GM06990 (cell line): ENCODE measurements at regions not wholly inside any gene's neighbourhood (a gene's known extent, or its start where the extent isn't known, plus 50 kb on each side); places are given as distances from the start of the nearest gene placed in this dataset.

Experiments
- DNase-seq: peaks from one replicate; pipeline ENCODE4 v3.0.0-alpha.2; 2011; ENCODE audit not compliant: insufficient read length; ENCODE audit errors: extremely low read depth
- H3K27me3 ChIP-seq: replicated peaks from 2 replicates; pipeline ENCODE4 v1.6.0; 2011; ENCODE audit warnings: low read length; ENCODE audit not compliant: control insufficient read depth, insufficient read depth
- H3K36me3 ChIP-seq: 2 replicates; pipeline ENCODE4 v1.5.1; 2011; ENCODE audit warnings: low read length; ENCODE audit not compliant: control insufficient read depth, insufficient read depth
- H3K4me3 ChIP-seq: replicated peaks from 2 replicates; pipeline ENCODE4 v1.5.1; 2011; ENCODE audit warnings: low read depth, mild to moderate bottlenecking, control low read depth, low read length
- CTCF ChIP-seq: IDR thresholded peaks from 2 replicates; pipeline ENCODE4 v1.5.1; 2011; ENCODE audit warnings: low read length, control low read depth, mild to moderate bottlenecking, inconsistent platforms; ENCODE audit not compliant: insufficient read depth, poor library complexity, severe bottlenecking

DNA sequence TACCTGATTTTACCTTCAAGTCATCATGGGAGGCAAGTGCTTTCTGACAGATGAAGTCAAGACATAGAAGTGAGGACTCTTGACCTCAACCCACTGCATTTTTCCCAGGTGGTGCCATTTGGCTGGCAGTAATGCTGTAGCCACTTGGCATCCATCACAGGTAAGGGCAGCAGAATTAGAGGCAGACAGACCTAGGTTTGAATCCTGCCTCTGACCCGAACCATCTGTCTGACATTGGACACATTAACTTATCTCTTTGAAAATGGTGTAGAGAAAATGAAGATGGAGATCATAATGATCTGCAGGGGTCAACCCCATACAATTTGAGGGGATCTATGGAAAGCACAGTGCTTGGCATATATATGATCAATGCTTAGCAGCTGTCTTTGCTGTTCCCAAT, 505.5 kb downstream of the NPIPA7 start:
- DNase-seq, result no peak
- Histone ChIP-seq H3K4me3 (no peak overlapping the region), H3K36me3 (no peaks in the 10 kb centered on the region), H3K27me3 (no peaks in the 10 kb centered on the region; the same call in 1 of the 2 replicates)
- TF ChIP-seq CTCF, result no peak

GRCh38 chr16:16887193-16887592, 508.3 kb downstream of the NPIPA7 start:
- H3K4me3 ChIP-seq, result no peak overlapping the region
- H3K27me3 ChIP-seq, result no peaks in the 10 kb centered on the region; the same call in 1 of the 2 replicates
- DNase-seq, result no peak
- H3K36me3 ChIP-seq, result no peaks in the 10 kb centered on the region
- TF ChIP-seq CTCF, result no peak

GRCh38 chr16:16890964-16891363, 512.0 kb downstream of the NPIPA7 start:
- DNase-seq, result no peak
- H3K27me3 ChIP-seq, result no peaks in the 10 kb centered on the region
- H3K4me3 ChIP-seq, result no peak overlapping the region
- TF ChIP-seq CTCF, result no peak
- H3K36me3 ChIP-seq, result no peaks in the 10 kb centered on the region

- Histone ChIP-seq H3K27me3 (no peaks in the 10 kb centered on the region), H3K36me3 (no peaks in the 10 kb centered on the region), H3K4me3 (no peak overlapping the region)
- DNase-seq, result no peak
- TF ChIP-seq CTCF, result no peak
These were observed 525.7 kb downstream of the NPIPA7 start for GRCh38 chr16:16904601-16905000.

GRCh38 chr16:16905850-16906249, 526.9 kb downstream of the NPIPA7 start:
- H3K4me3 ChIP-seq, result no peak overlapping the region
- no peak for DNase-seq
- no peak for TF ChIP-seq CTCF
- H3K36me3 ChIP-seq, result no peaks in the 10 kb centered on the region
- no peaks in the 10 kb centered on the region for H3K27me3 ChIP-seq

DNA sequence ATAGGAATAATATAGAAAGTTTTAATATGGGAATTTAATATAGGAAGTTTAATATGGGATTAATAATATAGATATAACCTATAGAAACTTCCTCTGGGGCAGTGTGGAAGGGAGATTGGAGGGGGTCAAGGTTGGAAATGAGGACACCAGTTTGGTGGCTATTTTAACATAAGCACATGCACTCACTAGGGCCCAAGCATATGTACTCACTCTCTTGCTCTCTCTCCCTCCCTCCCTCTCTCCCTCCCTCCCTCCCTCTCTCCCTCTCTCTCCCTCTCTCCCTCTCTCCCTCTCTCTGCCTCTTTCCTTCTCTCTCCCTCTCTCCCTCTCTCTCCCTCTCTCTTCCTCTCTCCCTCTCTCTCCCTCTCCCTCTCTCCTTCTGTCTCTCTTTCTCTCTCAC, 528.1 kb downstream of the NPIPA7 start:
- TF ChIP-seq CTCF, result no peak
- no peak for DNase-seq
- Histone ChIP-seq H3K27me3 (no peaks in the 10 kb centered on the region), H3K36me3 (no peaks in the 10 kb centered on the region), H3K4me3 (no peak overlapping the region)
